IPS-15b (cell line): ENCODE measurements at regions not wholly inside any gene's neighbourhood (a gene's known extent, or its start where the extent isn't known, plus 50 kb on each side); places are given as distances from the start of the nearest gene placed in this dataset.

Source experiments
- H3K27me3 ChIP-seq: one replicate; pipeline ENCODE4 v1.6.1; 2013; ENCODE audit warnings: low read length; ENCODE audit not compliant: control insufficient read depth, insufficient read depth
- H3K36me3 ChIP-seq: one replicate; pipeline ENCODE4 v1.6.1; 2013; ENCODE audit warnings: low read length; ENCODE audit not compliant: control insufficient read depth, insufficient read depth
- H3K4me1 ChIP-seq: one replicate; pipeline ENCODE4 v1.6.1; 2013; ENCODE audit warnings: mild to moderate bottlenecking, low read length; ENCODE audit not compliant: control insufficient read depth, insufficient read depth
- H3K4me3 ChIP-seq: one replicate; pipeline ENCODE4 v1.5.1; 2013; ENCODE audit warnings: low read depth, low read length
- H3K9ac ChIP-seq: one replicate; pipeline ENCODE4 v1.6.1; 2013; ENCODE audit warnings: low read depth, mild to moderate bottlenecking, low read length
- H3K9me3 ChIP-seq: one replicate; pipeline ENCODE4 v1.6.1; 2013; ENCODE audit warnings: mild to moderate bottlenecking, low read length; ENCODE audit not compliant: control insufficient read depth, insufficient read depth

GRCh38 chr1:13981142-13981541 is 281.2 kb downstream of the PRDM2 start:
- Histone ChIP-seq H3K36me3 (no peaks in the 10 kb centered on the region), H3K27me3 (no peaks in the 10 kb centered on the region), H3K9ac (no peak overlapping the region), H3K9me3 (no peaks in the 10 kb centered on the region), H3K4me1 (no peaks in the 10 kb centered on the region), H3K4me3 (no peak overlapping the region)

- H3K4me3 ChIP-seq, result no peak overlapping the region
- no peaks in the 10 kb centered on the region for H3K9me3 ChIP-seq
- H3K4me1 ChIP-seq, result no peaks in the 10 kb centered on the region
- H3K9ac ChIP-seq, result no peak overlapping the region
- no peaks in the 10 kb centered on the region for H3K36me3 ChIP-seq
- H3K27me3 ChIP-seq, result no peaks in the 10 kb centered on the region
Observed at GRCh38 chr1:13983393-13983792, 283.4 kb downstream of the PRDM2 start.

GRCh38 chr1:13990939-13991338 is 291.0 kb downstream of the PRDM2 start:
- H3K4me3 ChIP-seq, result no peak overlapping the region
- no peak overlapping the region for H3K9ac ChIP-seq
- no peaks in the 10 kb centered on the region for H3K36me3 ChIP-seq
- H3K9me3 ChIP-seq, result no peaks in the 10 kb centered on the region
- no peaks in the 10 kb centered on the region for H3K27me3 ChIP-seq
- no peaks in the 10 kb centered on the region for H3K4me1 ChIP-seq

- no peaks in the 10 kb centered on the region for H3K27me3 ChIP-seq
- no peaks in the 10 kb centered on the region for H3K36me3 ChIP-seq
- H3K9ac ChIP-seq, result no peak overlapping the region
- no peaks in the 10 kb centered on the region for H3K4me1 ChIP-seq
- no peak overlapping the region for H3K4me3 ChIP-seq
- no peaks in the 10 kb centered on the region for H3K9me3 ChIP-seq
Observed at GRCh38 chr1:13992489-13993285, 292.7 kb downstream of the PRDM2 start.

- no peaks in the 10 kb centered on the region for H3K36me3 ChIP-seq
- no peaks in the 10 kb centered on the region for H3K4me1 ChIP-seq
- H3K27me3 ChIP-seq, result no peaks in the 10 kb centered on the region
- H3K4me3 ChIP-seq, result no peak overlapping the region
- H3K9me3 ChIP-seq, result no peaks in the 10 kb centered on the region
- H3K9ac ChIP-seq, result no peak overlapping the region
Observed at GRCh38 chr1:13994386-13994785, 294.4 kb downstream of the PRDM2 start.

- Histone ChIP-seq H3K9me3 (no peaks in the 10 kb centered on the region), H3K4me1 (no peaks in the 10 kb centered on the region), H3K36me3 (no peaks in the 10 kb centered on the region), H3K4me3 (no peak overlapping the region), H3K27me3 (no peaks in the 10 kb centered on the region), H3K9ac (no peak overlapping the region)
Observed at GRCh38 chr1:13996334-13996733, 296.3 kb downstream of the PRDM2 start.

GRCh38 chr1:14003552-14003951 is 303.6 kb downstream of the PRDM2 start:
- Histone ChIP-seq H3K4me3 (no peak overlapping the region), H3K9me3 (peaks cover 4% of the 10 kb centered on the region), H3K9ac (no peak overlapping the region), H3K4me1 (no peaks in the 10 kb centered on the region), H3K27me3 (no peaks in the 10 kb centered on the region), H3K36me3 (no peaks in the 10 kb centered on the region)

- peaks cover 4% of the 10 kb centered on the region for H3K9me3 ChIP-seq
- H3K9ac ChIP-seq, result no peak overlapping the region
- no peaks in the 10 kb centered on the region for H3K36me3 ChIP-seq
- no peaks in the 10 kb centered on the region for H3K4me1 ChIP-seq
- H3K27me3 ChIP-seq, result no peaks in the 10 kb centered on the region
- H3K4me3 ChIP-seq, result no peak overlapping the region
Observed at GRCh38 chr1:14009582-14009981, 309.6 kb downstream of the PRDM2 start.

GRCh38 chr1:14010476-14010875 is 310.5 kb downstream of the PRDM2 start:
- Histone ChIP-seq H3K9me3 (peaks cover 4% of the 10 kb centered on the region), H3K36me3 (no peaks in the 10 kb centered on the region), H3K27me3 (no peaks in the 10 kb centered on the region), H3K4me1 (no peaks in the 10 kb centered on the region), H3K9ac (no peak overlapping the region), H3K4me3 (no peak overlapping the region)

- Histone ChIP-seq H3K9me3 (peaks cover 4% of the 10 kb centered on the region), H3K4me1 (no peaks in the 10 kb centered on the region), H3K27me3 (no peaks in the 10 kb centered on the region), H3K9ac (no peak overlapping the region), H3K36me3 (no peaks in the 10 kb centered on the region), H3K4me3 (no peak overlapping the region)
Observed at GRCh38 chr1:14011132-14011531, 311.1 kb downstream of the PRDM2 start.

GRCh38 chr1:14011888-14012287 is 311.9 kb downstream of the PRDM2 start:
- Histone ChIP-seq H3K4me1 (no peaks in the 10 kb centered on the region), H3K27me3 (no peaks in the 10 kb centered on the region), H3K4me3 (no peak overlapping the region), H3K9me3 (peaks cover 4% of the 10 kb centered on the region), H3K36me3 (no peaks in the 10 kb centered on the region), H3K9ac (no peak overlapping the region)

GRCh38 chr1:14014929-14015328 is 314.9 kb downstream of the PRDM2 start:
- Histone ChIP-seq H3K27me3 (no peaks in the 10 kb centered on the region), H3K4me1 (no peaks in the 10 kb centered on the region), H3K36me3 (no peaks in the 10 kb centered on the region), H3K4me3 (no peak overlapping the region), H3K9ac (no peak overlapping the region), H3K9me3 (no peaks in the 10 kb centered on the region)
